Esophagus (tissue), 2 donors: ENCODE measurements at regions not wholly inside any gene's neighbourhood (a gene's known extent, or its start where the extent isn't known, plus 50 kb on each side); places are given as distances from the start of the nearest gene placed in this dataset.

ENCODE experiments used
- H3K27ac ChIP-seq, 2 donors: one replicate each; pipeline ENCODE4 v1.5.1; 2013; ENCODE audit warnings: low read depth in 2 of 2, mild to moderate bottlenecking in 2 of 2, inconsistent platforms in 1 of 2, low read length in 1 of 2, moderate library complexity in 1 of 2
- H3K27me3 ChIP-seq, 2 donors: one replicate each; pipeline ENCODE4 v1.6.1; 2013; ENCODE audit warnings: low read length in 2 of 2, control low read depth in 1 of 2, mild to moderate bottlenecking in 1 of 2; ENCODE audit not compliant: insufficient read depth in 2 of 2, control insufficient read depth in 1 of 2
- H3K36me3 ChIP-seq, 2 donors: one replicate each; pipeline ENCODE4 v1.6.1; 2013; ENCODE audit warnings: low read length in 1 of 2; ENCODE audit not compliant: control insufficient read depth in 2 of 2, insufficient read depth in 2 of 2
- H3K4me1 ChIP-seq, 2 donors: one replicate each; pipeline ENCODE4 v1.6.1; 2013; ENCODE audit warnings: low read length in 1 of 2; ENCODE audit not compliant: control insufficient read depth in 2 of 2, insufficient read depth in 2 of 2
- H3K4me3 ChIP-seq, 2 donors: one replicate each; pipeline ENCODE4 v1.5.1; 2013; ENCODE audit warnings: low read length in 2 of 2, mild to moderate bottlenecking in 2 of 2, low read depth in 1 of 2, moderate library complexity in 1 of 2
- H3K9me3 ChIP-seq, 2 donors: one replicate each; pipeline ENCODE4 v1.6.1; 2013; ENCODE audit warnings: mild to moderate bottlenecking in 2 of 2, low read depth in 1 of 2, low read length in 1 of 2, moderate library complexity in 1 of 2; ENCODE audit not compliant: control insufficient read depth in 2 of 2, insufficient read depth in 1 of 2
- WGBS, 2 donors: extraction: QIAGEN DNeasy Blood & Tissue Kit; methylation state at CpG; one replicate each; pipeline ENCODE4 v1.1.7; 2013; 5-methylcytosine and 5-hydroxymethylcytosine counted together
- donor health status: healthy with polysubstance abuse.
- donor health status: Bipolar disorder and iron deficiency.

- Histone ChIP-seq H3K4me3 (no peak overlapping the region), H3K27ac (no peak overlapping the region), H3K36me3 (no peaks in the 10 kb centered on the region), H3K9me3 (no peaks in the 10 kb centered on the region), H3K27me3 (no peaks in the 10 kb centered on the region), H3K4me1 (no peaks in the 10 kb centered on the region)
Measured at GRCh38 chr4:124804584-124804983, 92.1 kb upstream of the ANKRD50 start.

DNA sequence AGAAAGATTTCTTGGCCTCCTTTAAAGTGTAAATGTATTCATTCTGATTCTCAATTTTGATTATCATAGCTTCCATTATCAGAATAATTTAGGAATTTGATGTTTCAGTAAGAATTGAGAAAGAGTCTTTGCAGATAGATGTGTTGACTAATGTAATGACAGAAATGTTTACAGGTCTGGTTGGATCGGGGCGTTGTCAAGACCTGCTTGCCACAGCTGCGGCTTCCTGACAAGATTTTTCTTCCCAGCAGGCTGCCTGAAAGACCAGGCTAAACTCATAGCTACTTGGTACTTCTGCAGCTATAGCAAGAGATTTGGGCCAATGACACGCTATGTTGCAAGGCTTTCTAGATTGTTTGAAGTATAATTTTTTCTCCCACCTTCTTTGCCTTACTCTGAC is 91.5 kb upstream of the ANKRD50 start:
- H3K27ac ChIP-seq, result no peak overlapping the region
- H3K9me3 ChIP-seq, result no peaks in the 10 kb centered on the region
- no peak overlapping the region for H3K4me3 ChIP-seq
- H3K27me3 ChIP-seq, result no peaks in the 10 kb centered on the region
- WGBS, 2 donors, result 62 to 83% methylated on average over 4 of the region's 4 CpGs
- H3K36me3 ChIP-seq, result no peaks in the 10 kb centered on the region
- no peaks in the 10 kb centered on the region for H3K4me1 ChIP-seq

DNA sequence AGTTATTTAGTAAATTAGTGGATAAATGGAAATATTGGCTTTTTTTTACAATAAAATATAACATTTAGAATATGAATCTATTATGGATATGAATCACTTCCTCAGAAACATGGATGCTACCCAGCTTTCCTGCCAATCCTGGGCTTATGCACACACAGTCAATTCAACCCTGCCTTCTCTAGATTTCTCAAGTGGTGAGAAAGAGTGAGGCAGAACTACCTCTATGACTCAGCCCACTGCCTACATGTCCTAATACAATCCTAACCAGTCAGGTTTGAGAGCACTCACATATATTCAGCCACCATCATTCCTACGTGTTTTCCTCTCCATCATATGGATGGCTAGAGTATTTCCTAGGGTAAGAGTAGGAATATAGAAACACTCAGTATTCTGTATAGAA is 91.1 kb upstream of the ANKRD50 start:
- Histone ChIP-seq H3K4me1 (no peaks in the 10 kb centered on the region), H3K27ac (no peak overlapping the region), H3K36me3 (no peaks in the 10 kb centered on the region), H3K27me3 (no peaks in the 10 kb centered on the region), H3K9me3 (no peaks in the 10 kb centered on the region), H3K4me3 (no peak overlapping the region)
- 68 to 79% methylated on average over 1 of the region's 1 CpG for WGBS, 2 donors

- H3K9me3 ChIP-seq, result no peaks in the 10 kb centered on the region
- H3K27ac ChIP-seq, result no peak overlapping the region
- 59 to 73% methylated on average over 1 of the region's 1 CpG for WGBS, 2 donors
- no peaks in the 10 kb centered on the region for H3K27me3 ChIP-seq
- H3K4me1 ChIP-seq, result no peaks in the 10 kb centered on the region
- no peak overlapping the region for H3K4me3 ChIP-seq
- no peaks in the 10 kb centered on the region for H3K36me3 ChIP-seq
Measured at GRCh38 chr4:124803026-124803425, 90.5 kb upstream of the ANKRD50 start.

DNA sequence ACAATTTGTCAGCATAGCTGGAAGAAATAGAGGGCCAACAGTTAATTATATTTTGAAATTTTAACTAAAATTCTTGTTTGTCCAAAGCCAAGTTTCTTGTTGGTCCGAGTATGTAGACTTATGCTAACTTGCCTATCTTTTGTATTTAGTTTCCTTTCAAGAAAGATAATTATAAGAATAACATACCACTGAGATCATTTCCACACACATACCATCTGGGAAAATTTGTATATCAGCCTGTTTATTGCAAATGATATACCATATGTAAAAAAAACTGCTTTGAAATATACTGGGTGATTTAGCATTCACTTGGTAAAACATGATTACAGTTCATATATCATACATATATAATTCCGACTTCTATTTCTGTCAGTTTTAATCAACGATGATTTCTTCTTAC is 84.7 kb upstream of the ANKRD50 start:
- Histone ChIP-seq H3K4me3 (no peak overlapping the region), H3K27ac (no peak overlapping the region), H3K4me1 (no peaks in the 10 kb centered on the region), H3K36me3 (no peaks in the 10 kb centered on the region), H3K9me3 (no peaks in the 10 kb centered on the region), H3K27me3 (no peaks in the 10 kb centered on the region)
- 84% methylated on average over 3 of the region's 3 CpGs for WGBS, 2 donors

DNA sequence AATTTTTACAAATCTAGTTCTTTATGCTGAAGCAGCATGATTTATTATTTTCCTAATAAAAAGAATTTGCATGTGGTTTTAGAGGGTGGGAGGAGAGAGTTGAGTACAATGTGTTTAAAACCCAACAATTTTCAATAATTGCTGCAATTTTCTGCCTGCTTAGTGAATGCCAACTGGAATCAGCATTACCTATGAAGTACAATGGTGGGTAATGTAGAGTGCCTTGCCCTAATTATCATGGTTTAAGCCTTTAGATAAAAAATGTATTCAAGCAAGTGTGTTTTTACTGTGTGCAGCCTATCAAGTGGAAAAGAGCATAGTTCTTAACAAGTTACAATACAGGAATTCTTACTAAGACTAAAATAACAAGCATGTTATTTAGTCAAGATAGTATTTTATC is 77.9 kb upstream of the ANKRD50 start:
- Histone ChIP-seq H3K27ac (no peak overlapping the region), H3K36me3 (no peaks in the 10 kb centered on the region), H3K9me3 (no peaks in the 10 kb centered on the region), H3K4me3 (no peak overlapping the region), H3K4me1 (no peaks in the 10 kb centered on the region), H3K27me3 (no peaks in the 10 kb centered on the region)

DNA sequence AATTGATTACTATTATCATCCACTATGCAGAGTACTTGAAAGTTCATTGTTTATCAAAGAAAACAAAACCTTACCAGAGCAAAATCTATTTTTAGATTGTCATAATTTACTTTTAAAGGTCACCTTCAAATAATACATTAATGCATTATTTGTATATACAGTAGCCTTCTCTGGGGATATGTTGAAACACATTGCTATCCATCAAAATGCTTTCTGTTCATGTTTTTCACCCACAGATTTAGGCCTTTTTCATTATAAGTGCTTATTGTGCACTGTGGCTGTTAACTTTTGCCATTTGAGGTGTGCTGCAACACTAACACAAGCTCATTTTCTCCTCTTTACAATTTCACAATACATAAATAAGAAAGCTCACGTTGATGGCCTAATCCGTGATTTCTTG is 74.1 kb upstream of the ANKRD50 start:
- Histone ChIP-seq H3K4me1 (no peaks in the 10 kb centered on the region), H3K27me3 (no peaks in the 10 kb centered on the region), H3K9me3 (no peaks in the 10 kb centered on the region), H3K4me3 (no peak overlapping the region), H3K36me3 (no peaks in the 10 kb centered on the region), H3K27ac (no peak overlapping the region)
- 77 to 81% methylated on average over 2 of the region's 2 CpGs for WGBS, 2 donors

DNA sequence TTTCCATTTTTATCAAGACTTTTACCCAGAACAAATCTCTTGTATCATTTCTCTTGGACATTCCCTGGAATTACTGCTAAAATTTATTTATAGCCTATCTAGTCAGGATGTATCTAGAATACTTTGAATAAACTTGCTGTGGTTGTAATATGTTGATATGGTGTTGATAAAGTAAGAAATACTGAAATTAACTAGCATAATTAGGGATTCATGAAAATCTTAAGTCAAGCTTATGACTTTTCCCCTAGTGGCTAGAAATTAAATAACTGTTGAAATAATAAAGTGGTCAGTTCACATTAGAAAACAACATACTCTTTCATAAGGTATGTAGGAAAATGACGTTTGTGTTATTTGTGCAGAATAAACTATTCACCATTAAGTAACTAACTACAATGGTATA is 73.1 kb upstream of the ANKRD50 start:
- no peaks in the 10 kb centered on the region for H3K36me3 ChIP-seq
- no peaks in the 10 kb centered on the region for H3K4me1 ChIP-seq
- no peak overlapping the region for H3K4me3 ChIP-seq
- 66 to 71% methylated on average over 1 of the region's 1 CpG for WGBS, 2 donors
- no peak overlapping the region for H3K27ac ChIP-seq
- no peaks in the 10 kb centered on the region for H3K9me3 ChIP-seq
- H3K27me3 ChIP-seq, result no peaks in the 10 kb centered on the region

DNA sequence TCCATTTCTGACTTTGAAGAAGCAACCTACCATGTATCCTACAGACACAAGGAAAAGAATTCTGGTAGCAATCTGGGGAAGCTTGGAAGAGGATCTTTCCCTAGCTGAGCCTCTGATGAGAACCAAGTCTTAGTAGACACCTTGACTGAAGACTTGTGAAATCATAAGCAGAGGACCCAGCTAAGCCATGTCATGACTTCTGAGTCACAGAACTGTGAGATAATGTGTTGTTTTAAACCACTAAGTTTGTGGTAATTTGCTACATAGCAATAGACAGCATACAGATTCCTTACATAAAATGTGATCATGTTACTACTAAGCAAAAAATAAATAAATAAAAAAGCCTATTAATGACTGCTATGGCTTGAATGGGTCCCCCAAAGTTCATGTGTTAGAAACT is 71.3 kb upstream of the ANKRD50 start:
- no peak overlapping the region for H3K27ac ChIP-seq
- no peaks in the 10 kb centered on the region for H3K27me3 ChIP-seq
- no peaks in the 10 kb centered on the region for H3K4me1 ChIP-seq
- no peaks in the 10 kb centered on the region for H3K36me3 ChIP-seq
- no peaks in the 10 kb centered on the region for H3K9me3 ChIP-seq
- H3K4me3 ChIP-seq, result no peak overlapping the region

- Histone ChIP-seq H3K27me3 (no peaks in the 10 kb centered on the region), H3K9me3 (no peaks in the 10 kb centered on the region), H3K4me1 (no peaks in the 10 kb centered on the region), H3K27ac (no peak overlapping the region), H3K36me3 (no peaks in the 10 kb centered on the region), H3K4me3 (no peak overlapping the region)
- WGBS, 2 donors, result 79 to 83% methylated on average over 1 of the region's 1 CpG
Measured at GRCh38 chr4:124777007-124777406, 64.5 kb upstream of the ANKRD50 start.
